ENCODE measurements at regions not wholly inside any gene's neighbourhood (a gene's known extent, or its start where the extent isn't known, plus 50 kb on each side); places are given as distances from the start of the nearest gene placed in this dataset.

GRCh38 chr12:69019082-69019481 lies 86.1 kb upstream of the CPM start:
- no peak for TF ChIP-seq CTCF (IDR thresholded peaks at IDR 0.05; ENCODE audit: low read depth, low read length)
- H3K4me3 ChIP-seq (ENCODE audit: low read depth, low read length) = no peak overlapping the region

- TF ChIP-seq CTCF (IDR thresholded peaks at IDR 0.05; ENCODE audit: low read depth, low read length) = no peak
- H3K4me3 ChIP-seq (ENCODE audit: low read depth, low read length) = no peak overlapping the region
Measured at GRCh38 chr12:69019910-69020309, 86.9 kb upstream of the CPM start.

GRCh38 chr12:69022674-69023073 lies 89.7 kb upstream of the CPM start:
- no peak overlapping the region for H3K4me3 ChIP-seq (ENCODE audit: low read depth, low read length)
- TF ChIP-seq CTCF (IDR thresholded peaks at IDR 0.05; ENCODE audit: low read depth, low read length) = no peak

- no peak overlapping the region for H3K4me3 ChIP-seq (ENCODE audit: low read depth, low read length)
- no peak for TF ChIP-seq CTCF (IDR thresholded peaks at IDR 0.05; ENCODE audit: low read depth, low read length)
Measured at GRCh38 chr12:69023840-69024239, 90.9 kb upstream of the CPM start.

GRCh38 chr12:69024413-69024812 lies 91.4 kb upstream of the CPM start:
- no peak overlapping the region for H3K4me3 ChIP-seq (ENCODE audit: low read depth, low read length)
- TF ChIP-seq CTCF (IDR thresholded peaks at IDR 0.05; ENCODE audit: low read depth, low read length) = no peak

GRCh38 chr12:69024907-69025306 lies 91.9 kb upstream of the CPM start:
- H3K4me3 ChIP-seq (ENCODE audit: low read depth, low read length) = no peak overlapping the region

GRCh38 chr12:69026336-69026735 lies 93.4 kb upstream of the CPM start:
- TF ChIP-seq CTCF (IDR thresholded peaks at IDR 0.05; ENCODE audit: low read depth, low read length) = no peak
- no peak overlapping the region for H3K4me3 ChIP-seq (ENCODE audit: low read depth, low read length)

More at GRCh38 chr12:69024907-69025306, 91.9 kb upstream of the CPM start:
- no peak for TF ChIP-seq CTCF (IDR thresholded peaks at IDR 0.05; ENCODE audit: low read depth, low read length)
